Mesothelial cell of epicardium (in vitro differentiated cells): ENCODE measurements at regions not wholly inside any gene's neighbourhood (a gene's known extent, or its start where the extent isn't known, plus 50 kb on each side); places are given as distances from the start of the nearest gene placed in this dataset.
"Not testable (repeated sequence)": the region's sequence is repeated elsewhere in the genome, so short reads cannot be mapped to it uniquely, and the experiment has no call there.

Source experiments
- DNase-seq, 2 experiments: peaks; one replicate each; pipeline ENCODE4 v3.0.0; 2021; ENCODE audit warnings: low spot score in 2 of 2; ENCODE audit not compliant: unreplicated experiment in 2 of 2
- H3K27ac Mint-ChIP-seq: 2 replicates; pipeline ENCODE4 v1.8.0; 2021; ENCODE audit warnings: mixed read lengths
- H3K27me3 Mint-ChIP-seq: 2 replicates; pipeline ENCODE4 v1.8.0; 2021; ENCODE audit warnings: low read depth, mixed read lengths
- H3K36me3 Mint-ChIP-seq: 2 replicates; pipeline ENCODE4 v1.8.0; 2021; ENCODE audit warnings: mixed read lengths
- H3K4me1 Mint-ChIP-seq: 2 replicates; pipeline ENCODE4 v1.8.0; 2021; ENCODE audit warnings: mixed read lengths
- H3K4me3 Mint-ChIP-seq: 2 replicates; pipeline ENCODE4 v1.8.0; 2021; ENCODE audit warnings: mild to moderate bottlenecking, moderate library complexity, mixed read lengths
- H3K9me3 Mint-ChIP-seq: 2 replicates; pipeline ENCODE4 v1.8.0; 2021; ENCODE audit warnings: mixed read lengths
- TF ChIP-seq, protein P1 (sequence below): fragments of 200-600 bp; sonication (generic); IDR thresholded peaks from one replicate; pipeline ENCODE4 v1.5.0; 2021; ENCODE audit warnings: antibody characterized with exemption; ENCODE audit not compliant: unreplicated experiment

DNA sequence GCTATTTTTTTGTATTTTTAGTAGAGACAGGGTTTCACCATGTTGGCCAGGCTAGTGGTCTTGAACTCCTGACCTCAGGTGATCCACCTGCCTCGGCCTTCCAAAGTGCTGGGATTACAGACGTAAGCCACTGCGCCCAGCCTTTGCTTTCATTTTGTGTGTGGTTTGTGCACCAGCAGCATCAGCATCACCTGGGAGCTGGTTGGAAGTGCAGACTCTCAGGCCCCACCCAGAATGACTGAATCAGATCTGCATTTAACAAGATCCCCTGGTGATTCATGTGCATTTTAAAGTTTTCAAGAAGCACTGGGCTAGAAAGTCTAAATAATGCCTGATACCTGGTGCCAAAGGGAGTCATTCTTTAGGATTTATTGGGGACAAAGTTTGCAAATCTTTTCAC, 73.4 kb upstream of the BNIP2 start:
- H3K9me3 Mint-ChIP-seq: no peaks in the 10 kb centered on the region
- TF ChIP-seq, protein P1, sequence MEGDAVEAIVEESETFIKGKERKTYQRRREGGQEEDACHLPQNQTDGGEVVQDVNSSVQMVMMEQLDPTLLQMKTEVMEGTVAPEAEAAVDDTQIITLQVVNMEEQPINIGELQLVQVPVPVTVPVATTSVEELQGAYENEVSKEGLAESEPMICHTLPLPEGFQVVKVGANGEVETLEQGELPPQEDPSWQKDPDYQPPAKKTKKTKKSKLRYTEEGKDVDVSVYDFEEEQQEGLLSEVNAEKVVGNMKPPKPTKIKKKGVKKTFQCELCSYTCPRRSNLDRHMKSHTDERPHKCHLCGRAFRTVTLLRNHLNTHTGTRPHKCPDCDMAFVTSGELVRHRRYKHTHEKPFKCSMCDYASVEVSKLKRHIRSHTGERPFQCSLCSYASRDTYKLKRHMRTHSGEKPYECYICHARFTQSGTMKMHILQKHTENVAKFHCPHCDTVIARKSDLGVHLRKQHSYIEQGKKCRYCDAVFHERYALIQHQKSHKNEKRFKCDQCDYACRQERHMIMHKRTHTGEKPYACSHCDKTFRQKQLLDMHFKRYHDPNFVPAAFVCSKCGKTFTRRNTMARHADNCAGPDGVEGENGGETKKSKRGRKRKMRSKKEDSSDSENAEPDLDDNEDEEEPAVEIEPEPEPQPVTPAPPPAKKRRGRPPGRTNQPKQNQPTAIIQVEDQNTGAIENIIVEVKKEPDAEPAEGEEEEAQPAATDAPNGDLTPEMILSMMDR: no peak
- H3K27me3 Mint-ChIP-seq: peaks cover 44% of the 10 kb centered on the region
- H3K36me3 Mint-ChIP-seq: no peaks in the 10 kb centered on the region
- no peak overlapping the region for H3K4me3 Mint-ChIP-seq
- H3K4me1 Mint-ChIP-seq: no peaks in the 10 kb centered on the region
- no peak for DNase-seq
- no peak overlapping the region for H3K27ac Mint-ChIP-seq

DNA sequence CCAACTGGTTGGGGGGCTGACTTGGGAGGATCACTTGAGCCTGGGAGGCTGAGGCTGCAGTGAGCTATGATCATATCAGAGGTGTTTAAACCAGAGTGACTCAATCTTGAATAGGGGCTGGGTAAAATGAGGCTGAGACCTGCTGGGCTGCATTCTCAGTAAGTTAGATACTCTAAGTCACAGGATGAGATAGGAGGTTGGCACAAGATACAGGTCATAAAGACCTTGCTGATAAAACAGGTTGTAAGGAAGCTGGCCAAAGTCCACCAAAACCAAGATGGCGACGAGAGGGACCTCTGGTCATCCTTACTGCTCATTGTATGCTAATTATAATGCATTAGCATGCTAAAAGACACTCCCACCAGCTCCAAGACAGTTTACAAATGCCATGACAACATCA, 71.1 kb upstream of the BNIP2 start:
- peaks cover 53% of the 10 kb centered on the region for H3K27me3 Mint-ChIP-seq
- not testable (repeated sequence) for H3K27ac Mint-ChIP-seq, H3K4me1 Mint-ChIP-seq, H3K4me3 Mint-ChIP-seq, H3K36me3 Mint-ChIP-seq, H3K9me3 Mint-ChIP-seq, DNase-seq

DNA sequence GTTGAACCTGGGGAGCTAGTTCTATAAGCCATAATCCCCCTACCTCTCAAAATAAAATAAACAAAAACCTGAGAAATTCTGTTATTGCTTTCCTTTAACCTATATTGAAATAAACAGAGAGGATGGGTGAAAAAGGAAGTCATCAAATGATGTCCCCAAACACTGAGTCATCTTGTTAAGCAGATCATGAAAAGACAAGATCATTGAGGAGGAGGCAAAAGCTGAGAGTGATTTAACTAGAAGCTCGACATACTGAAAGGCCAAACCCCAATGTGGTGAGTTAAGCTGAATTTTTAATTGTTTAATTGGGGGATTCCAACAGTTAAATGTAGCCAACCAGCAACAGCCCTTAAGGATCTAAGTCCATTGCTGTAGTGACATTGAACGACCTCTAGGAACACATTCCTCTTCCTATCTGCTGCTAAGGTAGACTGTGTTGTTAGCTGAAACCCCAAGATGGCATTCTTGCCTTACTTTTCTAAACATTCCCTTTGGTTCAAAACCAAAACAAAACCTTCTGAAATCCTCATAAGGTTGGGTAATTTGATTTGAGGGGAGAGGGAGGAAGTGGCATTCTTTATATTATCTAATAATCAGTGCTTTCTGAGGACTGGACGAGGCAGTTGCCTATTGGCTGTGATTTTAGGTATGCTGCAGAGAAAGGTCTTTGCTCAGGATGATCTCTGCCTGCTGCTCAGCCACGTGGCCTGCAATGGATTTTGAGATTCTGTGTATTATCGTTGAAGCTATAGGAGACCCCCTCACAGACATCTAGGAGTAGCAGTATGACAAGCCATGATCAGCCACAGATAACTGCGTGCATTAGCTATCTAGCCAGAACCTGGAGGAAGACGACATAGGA, 62.7 kb upstream of the BNIP2 start:
- H3K27ac Mint-ChIP-seq: no peak overlapping the region
- H3K27me3 Mint-ChIP-seq: peaks cover 45% of the 10 kb centered on the region

DNA sequence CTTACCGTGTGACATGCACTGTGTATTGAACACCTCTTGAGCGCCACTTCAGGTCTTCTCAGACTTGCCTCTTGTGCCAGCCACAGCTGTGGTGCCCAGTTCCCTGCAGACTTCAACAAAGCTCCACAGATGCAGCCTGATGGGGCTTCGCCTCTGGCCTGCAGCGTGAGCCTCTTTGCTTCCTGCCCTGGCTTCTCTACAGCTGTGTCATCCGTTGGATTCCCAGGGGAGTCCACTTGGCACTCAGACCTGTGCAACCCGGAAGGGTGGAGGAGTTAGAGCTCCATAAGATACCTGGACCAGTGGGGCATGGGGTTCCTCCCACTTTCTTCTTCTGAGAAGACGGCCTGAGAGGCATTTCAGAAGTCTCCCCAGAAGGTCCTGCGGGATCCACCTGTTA, 57.7 kb upstream of the BNIP2 start:
- TF ChIP-seq, protein P1: no peak
- no peak overlapping the region for H3K4me3 Mint-ChIP-seq
- H3K9me3 Mint-ChIP-seq: peaks cover 12% of the 10 kb centered on the region
- no peaks in the 10 kb centered on the region for H3K36me3 Mint-ChIP-seq
- DNase-seq: no peak
- H3K27ac Mint-ChIP-seq: no peak overlapping the region
- peaks cover 66% of the 10 kb centered on the region for H3K27me3 Mint-ChIP-seq
- H3K4me1 Mint-ChIP-seq: peaks cover 4% of the 10 kb centered on the region

More for the DNA sequence above, 62.7 kb upstream of the BNIP2 start:
- H3K36me3 Mint-ChIP-seq: no peaks in the 10 kb centered on the region
- no peaks in the 10 kb centered on the region for H3K9me3 Mint-ChIP-seq
- H3K4me1 Mint-ChIP-seq: peaks cover 4% of the 10 kb centered on the region
- H3K4me3 Mint-ChIP-seq: no peak overlapping the region
- TF ChIP-seq, protein P1: no peak
- DNase-seq: no peak

DNA sequence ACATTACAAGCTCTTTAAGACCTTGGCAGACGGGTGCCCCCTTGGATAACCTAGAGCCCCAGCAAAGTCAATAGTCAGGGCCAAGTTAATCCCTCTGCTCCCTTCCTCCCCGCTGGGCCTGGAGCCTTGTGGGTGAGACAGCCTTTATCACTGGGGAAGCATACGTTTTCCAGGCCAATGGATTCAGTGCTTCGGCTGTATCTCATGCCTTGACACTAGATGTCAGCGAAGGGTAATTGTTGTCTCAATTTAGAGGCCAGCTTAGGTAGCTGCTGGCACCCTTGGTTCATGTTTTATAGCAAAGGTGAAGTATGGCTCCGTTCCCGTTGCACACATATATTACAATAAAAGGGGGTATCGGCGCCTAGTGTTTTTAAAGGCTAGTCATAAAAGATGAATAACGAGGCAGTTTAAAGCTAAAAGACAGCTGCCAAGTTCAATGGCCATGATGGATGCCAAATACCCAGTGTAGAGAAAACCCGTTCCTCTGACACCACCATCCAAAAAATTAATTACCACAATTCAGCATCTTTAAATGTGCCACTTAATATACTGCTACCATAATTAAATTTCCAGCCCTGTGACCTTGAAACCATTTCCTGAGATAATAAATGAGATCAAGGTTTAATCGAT, 52.3 kb upstream of the BNIP2 start:
- no peak for DNase-seq
- H3K4me1 Mint-ChIP-seq: no peaks in the 10 kb centered on the region
- H3K27me3 Mint-ChIP-seq: peaks cover 45% of the 10 kb centered on the region
- peaks cover 12% of the 10 kb centered on the region for H3K9me3 Mint-ChIP-seq
- no peak overlapping the region for H3K4me3 Mint-ChIP-seq
- no peak overlapping the region for H3K27ac Mint-ChIP-seq
- TF ChIP-seq, protein P1: no peak
- no peaks in the 10 kb centered on the region for H3K36me3 Mint-ChIP-seq

DNA sequence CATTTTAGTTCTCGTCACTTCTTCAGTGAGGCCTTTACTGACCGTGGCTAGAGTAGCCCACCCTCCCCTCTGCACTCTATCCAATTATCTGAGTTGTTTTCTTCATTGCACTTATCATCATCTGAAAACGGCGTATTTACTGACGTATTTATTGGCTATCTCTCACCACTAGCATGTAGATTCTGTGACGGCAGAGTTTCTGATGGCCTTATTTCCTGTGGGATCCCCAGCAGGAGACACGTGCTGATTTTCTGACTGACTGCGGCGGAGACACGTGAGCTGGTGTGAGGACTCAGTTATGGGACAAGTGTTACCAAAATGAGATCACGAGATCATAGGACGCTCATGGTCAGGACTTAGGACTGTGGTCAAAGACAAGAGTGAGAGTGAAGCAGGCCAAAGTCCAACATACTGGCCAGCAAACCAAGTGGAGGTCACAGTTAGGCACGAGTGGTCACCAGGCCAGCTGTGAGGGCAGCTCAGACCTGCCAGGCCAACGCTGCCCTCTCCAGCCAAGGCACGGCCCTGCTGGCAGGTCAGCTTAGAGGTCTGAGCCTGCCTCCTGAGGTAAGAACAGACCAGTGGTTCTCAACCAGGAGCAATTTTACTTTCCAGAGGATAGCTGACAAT, 50.6 kb upstream of the BNIP2 start:
- no peaks in the 10 kb centered on the region for H3K4me1 Mint-ChIP-seq
- H3K36me3 Mint-ChIP-seq: no peaks in the 10 kb centered on the region
- TF ChIP-seq, protein P1: no peak
- H3K27me3 Mint-ChIP-seq: peaks cover 37% of the 10 kb centered on the region
- DNase-seq: no peak
- no peak overlapping the region for H3K4me3 Mint-ChIP-seq
- H3K9me3 Mint-ChIP-seq: peaks cover 8% of the 10 kb centered on the region
- H3K27ac Mint-ChIP-seq: no peak overlapping the region
